ENCODE measurements at regions not wholly inside any gene's neighbourhood (a gene's known extent, or its start where the extent isn't known, plus 50 kb on each side); places are given as distances from the start of the nearest gene placed in this dataset.
"Not testable (repeated sequence)": the region's sequence is repeated elsewhere in the genome, so short reads cannot be mapped to it uniquely, and the experiment has no call there.

GRCh38 chr2:84048964-84049363 is 410.1 kb downstream of the SUCLG1 start:
- no peak for DNase-seq (ENCODE audit: low read depth)

GRCh38 chr2:84041506-84041905 is 417.6 kb downstream of the SUCLG1 start:
- DNase-seq (ENCODE audit: low read depth) = no peak

- DNase-seq (ENCODE audit: low read depth) = no peak
These were observed 418.8 kb downstream of the SUCLG1 start for GRCh38 chr2:84040281-84040680.

DNA sequence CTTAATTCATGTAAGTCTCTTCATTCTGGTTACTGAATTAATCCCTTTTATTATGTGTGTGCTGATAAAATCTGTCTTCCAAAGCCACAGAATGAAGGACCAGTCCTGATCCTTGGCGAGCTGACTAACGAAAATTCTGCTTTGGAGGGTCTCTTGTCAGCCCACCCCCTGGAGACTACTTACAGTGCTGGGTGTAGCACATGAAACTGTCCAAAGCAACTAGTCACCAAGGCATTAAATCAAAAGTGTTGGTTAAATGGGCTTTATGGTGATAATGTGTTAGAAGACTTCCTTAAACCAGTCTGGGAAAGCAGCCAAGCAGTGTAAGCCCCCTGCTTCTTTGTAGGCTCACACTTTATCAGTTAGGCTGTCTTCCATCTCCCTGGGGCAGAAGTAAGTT is 420.2 kb downstream of the SUCLG1 start:
- no peak for DNase-seq (ENCODE audit: low read depth)

GRCh38 chr2:84033347-84033974 is 425.6 kb downstream of the SUCLG1 start:
- no peak for DNase-seq (ENCODE audit: low read depth)

DNA sequence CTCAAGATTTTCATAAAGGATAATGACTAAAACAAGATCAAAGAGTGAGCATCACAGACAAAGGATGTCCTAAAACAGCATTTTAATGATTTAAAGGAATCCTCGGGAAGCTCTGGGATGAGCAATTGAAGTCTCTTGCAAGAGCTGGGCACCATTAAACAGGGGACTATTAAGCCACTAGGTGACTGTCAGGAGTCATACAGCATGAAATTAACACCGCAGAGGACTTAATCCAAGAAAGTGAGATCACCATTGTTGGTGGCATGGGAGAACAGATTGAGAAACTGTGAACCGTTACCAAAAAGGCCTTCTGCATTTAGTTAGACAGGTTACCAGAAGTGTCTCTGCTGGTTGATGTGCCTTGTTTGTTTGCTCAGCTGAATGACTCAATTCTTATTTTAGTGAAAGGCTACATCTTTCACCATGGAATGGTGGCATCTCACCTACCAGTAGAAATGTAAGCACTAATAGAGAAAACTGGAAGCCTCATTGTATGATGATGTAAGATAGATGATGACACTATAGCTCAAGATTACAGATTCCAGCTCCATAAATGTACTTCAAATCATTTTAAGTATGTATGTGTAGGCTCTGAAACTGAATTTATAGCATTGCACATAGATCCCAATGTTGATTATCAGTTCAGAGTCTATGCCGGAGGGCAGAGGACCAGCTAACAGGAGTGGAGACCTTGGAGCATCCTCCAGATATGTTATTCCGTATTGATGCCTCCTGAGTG is 427.6 kb downstream of the SUCLG1 start:
- no peak for DNase-seq (ENCODE audit: low read depth)

DNA sequence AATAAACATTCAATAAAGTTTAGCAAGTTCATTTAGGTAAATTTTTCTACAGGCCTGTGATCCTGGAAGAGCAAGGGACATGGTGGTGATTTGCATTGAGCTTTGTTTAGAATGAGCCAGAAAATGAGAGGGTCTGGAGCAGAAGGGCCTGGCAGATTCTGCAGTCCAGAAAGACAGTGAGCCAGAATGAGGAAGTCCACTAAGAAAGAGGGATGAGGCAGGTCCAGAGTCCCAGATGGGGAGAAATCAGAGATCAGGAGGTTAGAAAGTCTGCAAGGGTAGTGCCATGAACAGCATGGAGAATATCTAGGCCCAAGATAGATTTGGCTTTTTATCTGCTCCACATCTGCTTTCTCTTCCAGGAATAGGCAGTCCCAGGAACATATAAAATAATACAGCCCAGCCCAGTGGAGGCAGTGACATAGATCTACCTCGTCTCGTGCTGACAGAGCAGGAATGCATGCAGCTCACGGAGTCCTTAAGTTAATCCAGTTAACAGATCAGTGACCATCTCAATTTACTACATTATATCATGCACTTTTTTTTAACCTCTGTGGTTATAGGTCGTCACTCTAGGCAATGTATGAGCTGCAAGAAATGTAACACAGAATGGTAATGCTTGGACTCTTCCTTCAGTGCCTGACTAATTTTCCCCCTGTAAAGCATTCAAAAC is 429.0 kb downstream of the SUCLG1 start:
- no peak for DNase-seq (ENCODE audit: low read depth)

DNA sequence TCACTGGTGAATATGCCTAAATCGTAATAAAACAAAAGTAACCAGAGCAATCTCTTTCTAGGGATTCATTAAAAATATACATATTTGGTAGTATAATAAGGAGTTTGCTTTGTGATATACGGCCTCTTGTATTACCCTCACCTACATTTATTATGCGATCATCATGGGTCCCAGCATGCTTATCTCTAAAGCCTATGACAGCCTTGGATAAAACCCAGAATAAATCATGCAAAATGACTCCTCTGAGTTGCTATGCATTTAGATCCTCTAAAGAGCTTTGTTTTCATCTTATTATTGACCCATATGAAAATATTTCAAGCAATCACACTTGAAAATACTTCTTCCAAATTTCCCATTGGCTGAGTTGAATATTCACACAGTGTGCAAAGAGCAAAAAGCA is 432.3 kb downstream of the SUCLG1 start:
- DNase-seq (ENCODE audit: low read depth) = no peak

DNA sequence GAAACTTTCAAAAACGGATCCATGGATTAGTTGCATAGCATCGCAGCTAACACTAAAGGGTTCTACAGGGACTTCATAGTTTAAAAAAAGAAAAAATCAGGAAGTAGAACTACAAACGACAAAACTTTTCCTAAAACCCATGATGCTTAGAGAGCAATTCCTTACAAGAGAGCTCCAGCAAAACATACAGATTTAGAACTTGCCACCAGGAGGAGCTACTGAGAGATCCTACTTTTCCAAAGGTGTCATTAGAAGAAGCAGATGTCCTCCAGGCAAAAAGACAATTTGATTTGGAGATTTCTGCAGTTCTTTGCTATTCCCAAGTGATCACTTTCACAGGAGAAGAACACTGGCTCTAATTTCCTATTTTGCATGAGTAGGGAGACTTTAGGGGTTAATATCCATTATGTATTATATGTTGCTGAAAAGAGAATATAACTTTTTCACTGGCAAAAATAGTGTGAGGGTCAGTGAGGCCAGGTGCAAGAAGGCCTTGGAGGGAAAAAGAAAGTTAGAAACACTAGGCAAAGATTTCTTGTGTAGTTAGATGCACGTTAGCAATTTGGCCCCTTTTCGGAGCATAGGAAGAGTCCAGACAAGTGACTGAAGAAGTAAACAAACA is 436.2 kb downstream of the SUCLG1 start:
- peak; percentile 35 for DNase-seq (ENCODE audit: low read depth)

GRCh38 chr2:84017010-84017409 is 442.1 kb downstream of the SUCLG1 start:
- no peak for DNase-seq (ENCODE audit: low read depth)

- DNase-seq (ENCODE audit: low read depth) = no peak
These were observed 442.9 kb downstream of the SUCLG1 start for GRCh38 chr2:84016183-84016582.

- no peak for DNase-seq (ENCODE audit: low read depth)
These were observed 461.2 kb downstream of the SUCLG1 start for GRCh38 chr2:83997889-83998288.

DNA sequence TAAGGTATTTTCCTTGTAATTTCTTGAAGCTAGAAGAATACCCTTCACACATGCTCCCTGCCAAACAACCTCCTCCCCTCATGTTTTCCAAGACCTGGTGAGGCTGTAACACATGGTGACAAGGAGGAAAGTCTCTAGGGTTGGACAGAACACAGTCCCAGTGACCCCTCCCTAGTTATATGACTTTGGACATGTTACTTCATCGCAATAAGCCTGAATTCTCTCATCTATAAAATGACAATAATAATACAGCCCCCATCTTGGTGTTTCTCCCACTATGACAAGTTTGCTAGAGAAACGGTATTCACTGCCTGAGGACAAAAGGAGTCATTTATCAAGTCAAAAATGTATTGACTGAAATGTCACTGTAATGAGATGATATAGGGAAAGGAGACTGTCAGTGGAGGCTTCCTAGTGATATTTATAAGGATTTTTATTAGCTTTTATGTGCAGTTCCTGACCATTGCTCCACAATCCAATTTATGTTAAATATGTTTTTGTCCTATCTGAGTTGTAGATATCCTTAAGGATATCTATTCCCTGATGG is 464.4 kb downstream of the SUCLG1 start:
- DNase-seq (ENCODE audit: low read depth) = no peak

DNA sequence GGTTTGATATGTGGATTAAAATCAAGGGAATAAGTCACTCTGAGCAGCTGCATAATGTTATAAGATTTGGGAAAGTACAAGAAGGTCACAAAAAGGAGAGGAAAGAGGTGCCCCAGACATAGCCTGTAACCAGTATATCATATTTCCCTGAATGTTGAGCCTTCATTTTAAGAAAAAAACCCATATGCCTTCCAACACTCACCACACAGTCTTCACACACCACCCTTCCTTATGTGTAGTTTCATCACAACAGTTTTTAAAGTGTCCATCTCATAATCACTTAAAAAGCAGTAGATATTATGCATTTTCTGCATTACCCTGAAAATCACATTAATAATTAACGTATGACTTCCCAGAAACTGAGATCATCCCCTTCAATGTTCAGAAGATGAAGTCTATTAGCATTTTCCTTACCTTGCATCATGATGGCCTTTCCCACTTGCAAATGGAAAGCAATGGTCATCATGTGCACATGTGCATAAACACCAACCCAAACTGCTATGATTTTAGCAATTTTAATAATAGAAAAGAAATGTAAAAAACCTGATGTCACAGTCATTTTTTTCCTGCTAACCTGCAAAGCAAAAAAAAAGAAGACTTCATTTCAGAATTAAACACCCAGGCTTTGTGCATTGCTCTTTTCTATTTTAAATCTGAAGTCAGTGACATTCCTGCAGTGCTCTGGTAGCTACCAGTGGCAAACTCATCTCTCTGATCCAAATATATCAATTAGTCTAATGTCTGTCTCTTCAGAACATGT is 465.0 kb downstream of the SUCLG1 start:
- no peak for DNase-seq (ENCODE audit: low read depth)

DNA sequence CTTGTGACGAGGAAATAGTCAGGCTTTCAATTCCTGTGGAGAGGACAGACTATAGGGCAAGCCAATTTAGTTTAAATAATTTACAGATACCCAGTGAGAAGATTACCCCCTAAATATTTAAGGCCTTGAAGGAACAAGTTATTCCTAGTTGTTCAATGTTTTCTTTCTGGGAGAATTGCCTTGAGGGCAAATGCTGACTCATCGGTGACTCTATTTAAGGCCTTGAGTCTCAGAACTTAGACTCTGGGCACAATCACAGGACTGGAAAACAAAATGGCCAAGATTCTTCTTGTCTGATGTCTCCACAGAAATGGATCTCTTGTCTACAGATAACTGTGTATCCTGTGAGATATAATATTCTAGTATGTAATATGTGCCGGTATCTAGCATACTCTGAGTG is 467.1 kb downstream of the SUCLG1 start:
- no peak for DNase-seq (ENCODE audit: low read depth)

GRCh38 chr2:83990636-83991035 is 468.4 kb downstream of the SUCLG1 start:
- DNase-seq (ENCODE audit: low read depth) = no peak

DNA sequence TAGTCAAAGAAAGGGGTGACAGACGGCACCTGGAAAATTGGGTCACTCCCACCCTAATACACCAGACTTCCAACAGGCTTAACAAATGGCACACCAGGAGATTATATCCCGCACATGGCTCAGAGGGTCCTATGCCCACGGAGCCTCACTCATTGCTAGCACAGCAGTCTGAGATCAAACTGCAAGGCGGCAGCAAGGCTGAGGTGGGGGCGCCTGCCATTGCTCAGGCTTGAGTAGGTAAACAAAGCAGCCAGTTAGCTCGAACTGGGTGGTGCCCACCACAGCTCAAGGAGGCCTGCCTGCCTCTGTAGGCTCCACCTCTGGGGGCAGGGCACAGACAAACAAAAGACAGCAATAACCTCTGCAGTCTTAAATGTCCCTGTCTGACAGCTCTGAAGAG is 482.5 kb downstream of the SUCLG1 start:
- DNase-seq (ENCODE audit: low read depth) = not testable (repeated sequence)

- no peak for DNase-seq (ENCODE audit: low read depth)
These were observed 487.0 kb downstream of the SUCLG1 start for GRCh38 chr2:83972128-83972527.

- no peak for DNase-seq (ENCODE audit: low read depth)
These were observed 487.5 kb downstream of the SUCLG1 start for GRCh38 chr2:83971547-83971946.

- no peak for DNase-seq (ENCODE audit: low read depth)
These were observed 488.7 kb downstream of the SUCLG1 start for GRCh38 chr2:83970217-83970929.

DNA sequence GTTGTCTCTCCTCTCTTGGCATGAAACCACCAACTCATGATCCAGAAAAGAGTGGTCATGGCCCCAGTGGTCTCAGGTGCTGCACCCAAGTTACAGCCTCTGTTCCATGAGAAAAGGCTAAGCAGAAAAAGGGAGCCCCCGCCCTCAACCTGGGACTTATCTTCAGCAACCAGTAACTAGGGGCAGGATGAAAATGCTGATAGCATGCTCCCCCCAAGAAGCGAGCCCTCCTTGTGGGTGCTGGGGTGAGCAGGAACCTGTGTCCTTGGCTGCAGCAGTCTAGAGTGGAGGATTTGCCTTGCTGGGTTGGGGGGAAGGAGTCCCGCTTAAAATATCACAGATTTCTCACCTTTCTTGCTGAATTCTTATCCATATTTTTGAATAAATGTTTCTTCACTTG is 490.0 kb downstream of the SUCLG1 start:
- no peak for DNase-seq (ENCODE audit: low read depth)

Data from HS-5 (cell line).